IPS-18c (cell line): ENCODE measurements at regions not wholly inside any gene's neighbourhood (a gene's known extent, or its start where the extent isn't known, plus 50 kb on each side); places are given as distances from the start of the nearest gene placed in this dataset.
"Not testable (repeated sequence)": the region's sequence is repeated elsewhere in the genome, so short reads cannot be mapped to it uniquely, and the experiment has no call there.

Source experiments
- H3K4me3 ChIP-seq: 2 replicates; pipeline ENCODE4 v1.7.0; 2013; ENCODE audit warnings: low read depth, mild to moderate bottlenecking, low read length, moderate library complexity; ENCODE audit not compliant: insufficient read depth
- H3K9me3 ChIP-seq: one replicate; pipeline ENCODE4 v1.6.1; 2013; ENCODE audit warnings: mild to moderate bottlenecking, low read length, moderate library complexity; ENCODE audit not compliant: control insufficient read depth, insufficient read depth

GRCh38 chr6:48426636-48427035 lies 315.6 kb upstream of the PTCHD4 start:
- H3K4me3 ChIP-seq, result no peak overlapping the region
- H3K9me3 ChIP-seq, result no peaks in the 10 kb centered on the region

- H3K9me3 ChIP-seq, result no peaks in the 10 kb centered on the region
- H3K4me3 ChIP-seq, result no peak overlapping the region
Measured at GRCh38 chr6:48423640-48424365, 312.8 kb upstream of the PTCHD4 start.

- Histone ChIP-seq H3K4me3 (no peak overlapping the region), H3K9me3 (no peaks in the 10 kb centered on the region)
Measured at GRCh38 chr6:48419992-48420391, 309.0 kb upstream of the PTCHD4 start.

DNA sequence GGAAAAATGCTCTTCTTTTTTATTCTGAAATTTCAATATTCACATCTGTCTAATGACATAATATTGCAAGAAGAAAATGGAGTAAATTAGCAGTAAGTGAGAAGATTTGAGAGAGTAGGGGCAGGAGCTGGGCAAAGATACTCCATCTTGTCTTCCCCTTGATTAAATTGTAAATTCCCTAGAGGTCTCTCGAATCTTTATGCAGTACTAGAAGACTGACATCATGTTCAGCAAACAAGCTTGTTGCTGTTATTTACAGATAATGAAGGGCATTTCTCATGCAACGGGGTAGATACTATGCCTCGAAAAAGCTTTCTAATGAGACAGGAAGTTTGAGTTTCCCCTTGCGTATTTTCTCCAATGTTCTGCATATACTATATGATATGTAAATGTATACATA lies 306.9 kb upstream of the PTCHD4 start:
- no peaks in the 10 kb centered on the region for H3K9me3 ChIP-seq
- H3K4me3 ChIP-seq, result no peak overlapping the region

DNA sequence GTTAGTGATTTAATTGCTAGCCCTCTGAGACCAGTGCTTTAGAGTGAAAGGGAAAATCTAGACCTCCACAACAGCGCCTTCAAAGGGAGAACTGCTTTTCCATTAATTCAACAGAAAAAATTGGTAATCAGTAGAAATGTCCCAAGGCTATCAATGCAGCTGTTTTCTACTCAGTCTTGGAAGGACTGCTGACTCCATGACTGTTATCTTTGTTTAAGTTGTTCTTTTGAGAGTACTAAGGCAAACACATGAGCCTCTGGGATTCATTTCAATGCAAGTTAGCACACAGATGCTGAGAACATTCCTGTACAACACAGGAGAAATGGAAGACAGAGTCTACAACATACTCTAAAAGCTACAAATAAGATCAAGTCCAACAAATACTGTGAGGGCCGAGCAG lies 301.7 kb upstream of the PTCHD4 start:
- H3K4me3 ChIP-seq, result no peak overlapping the region
- no peaks in the 10 kb centered on the region for H3K9me3 ChIP-seq

GRCh38 chr6:48404927-48405326 lies 293.9 kb upstream of the PTCHD4 start:
- H3K9me3 ChIP-seq, result no peaks in the 10 kb centered on the region
- no peak overlapping the region for H3K4me3 ChIP-seq

- H3K4me3 ChIP-seq, result no peak overlapping the region
- no peaks in the 10 kb centered on the region for H3K9me3 ChIP-seq
Measured at GRCh38 chr6:48403587-48403986, 292.6 kb upstream of the PTCHD4 start.

DNA sequence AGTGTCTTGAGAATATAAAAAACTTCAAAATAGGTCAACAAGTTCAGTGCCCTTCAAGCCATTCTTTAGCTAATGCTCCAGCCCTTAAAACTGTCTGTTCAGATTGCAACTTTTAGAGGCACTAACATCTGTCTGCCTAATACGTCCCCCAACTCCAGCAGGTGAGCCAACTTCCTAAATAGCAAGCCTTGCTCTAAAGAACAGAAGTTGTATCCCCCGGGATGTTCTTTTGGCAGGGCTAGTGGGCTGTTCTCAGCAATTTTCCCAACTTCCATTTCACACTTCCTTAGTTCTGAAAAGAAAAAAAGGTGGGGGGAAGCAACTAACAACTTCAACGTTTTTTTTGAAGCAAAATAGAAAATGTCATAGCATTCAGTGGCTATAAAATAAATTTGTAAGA lies 290.0 kb upstream of the PTCHD4 start:
- Histone ChIP-seq H3K4me3 (no peak overlapping the region), H3K9me3 (no peaks in the 10 kb centered on the region)

GRCh38 chr6:48397887-48398286 lies 286.9 kb upstream of the PTCHD4 start:
- no peaks in the 10 kb centered on the region for H3K9me3 ChIP-seq

GRCh38 chr6:48389146-48390043 lies 278.4 kb upstream of the PTCHD4 start:
- Histone ChIP-seq H3K9me3 (peaks cover 2% of the 10 kb centered on the region), H3K4me3 (no peak overlapping the region)

More at GRCh38 chr6:48397887-48398286, 286.9 kb upstream of the PTCHD4 start:
- no peak overlapping the region for H3K4me3 ChIP-seq

GRCh38 chr6:48388044-48388443 lies 277.0 kb upstream of the PTCHD4 start:
- H3K4me3 ChIP-seq, result no peak overlapping the region
- H3K9me3 ChIP-seq, result peaks cover 2% of the 10 kb centered on the region

DNA sequence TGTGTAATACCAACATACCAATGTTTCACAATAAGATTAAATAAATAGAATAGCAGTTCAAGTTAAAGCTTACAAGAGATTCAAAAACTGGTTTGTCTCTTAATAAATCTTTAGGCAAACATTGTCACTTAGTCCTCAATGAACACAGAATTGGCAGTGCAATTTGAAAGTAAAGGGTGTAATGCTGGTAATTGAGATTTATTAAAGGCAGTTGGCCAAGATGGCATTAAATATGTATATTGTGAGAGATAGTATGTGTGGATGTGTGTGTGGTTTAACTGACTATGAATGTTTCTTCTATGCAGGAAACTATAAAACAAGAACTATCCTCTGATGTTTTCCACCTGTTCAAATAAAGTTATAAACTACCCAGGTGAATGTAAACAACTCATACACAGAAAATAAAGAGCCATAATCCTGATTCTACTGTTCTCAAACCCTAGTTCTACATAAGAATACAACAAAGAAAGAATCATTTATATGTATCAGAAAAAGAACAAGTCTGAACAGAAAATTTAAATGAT lies 267.9 kb upstream of the PTCHD4 start:
- H3K4me3 ChIP-seq, result no peak overlapping the region

GRCh38 chr6:48377115-48377514 lies 266.1 kb upstream of the PTCHD4 start:
- Histone ChIP-seq H3K4me3 (no peak overlapping the region), H3K9me3 (no peaks in the 10 kb centered on the region)

More for the DNA sequence above, 267.9 kb upstream of the PTCHD4 start:
- no peaks in the 10 kb centered on the region for H3K9me3 ChIP-seq

GRCh38 chr6:48371226-48371625 lies 260.2 kb upstream of the PTCHD4 start:
- H3K9me3 ChIP-seq, H3K4me3 ChIP-seq: not testable (repeated sequence)

- Histone ChIP-seq H3K9me3 (no peaks in the 10 kb centered on the region), H3K4me3 (no peak overlapping the region)
Measured at GRCh38 chr6:48369100-48369499, 258.1 kb upstream of the PTCHD4 start.

GRCh38 chr6:48325701-48326100 lies 214.7 kb upstream of the PTCHD4 start:
- no peak overlapping the region for H3K4me3 ChIP-seq
- H3K9me3 ChIP-seq, result no peaks in the 10 kb centered on the region

DNA sequence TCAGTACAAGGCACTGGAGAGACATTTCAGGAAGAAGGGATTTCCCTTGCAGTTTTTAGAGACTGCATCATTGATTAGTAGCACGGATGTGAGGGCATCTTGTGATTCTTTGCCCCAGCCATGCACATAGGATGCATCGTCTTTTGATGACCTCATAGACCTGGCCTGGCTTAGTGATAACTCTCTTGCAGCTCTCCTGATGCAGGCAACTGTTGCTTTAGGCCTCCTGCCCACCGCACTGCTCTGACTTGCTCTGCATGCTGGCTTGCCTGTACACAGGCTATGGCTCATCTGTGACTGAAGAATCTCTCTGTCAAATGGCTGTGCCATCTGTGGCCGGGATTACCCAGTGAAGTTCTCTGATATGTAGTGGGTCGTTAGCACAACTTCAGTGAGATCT lies 207.7 kb upstream of the PTCHD4 start:
- no peak overlapping the region for H3K4me3 ChIP-seq
- H3K9me3 ChIP-seq, result no peaks in the 10 kb centered on the region

- Histone ChIP-seq H3K9me3 (no peaks in the 10 kb centered on the region), H3K4me3 (no peak overlapping the region)
Measured at GRCh38 chr6:48315915-48316314, 204.9 kb upstream of the PTCHD4 start.
